Neuronal stem cell (in vitro differentiated cells): ENCODE measurements at regions not wholly inside any gene's neighbourhood (a gene's known extent, or its start where the extent isn't known, plus 50 kb on each side); places are given as distances from the start of the nearest gene placed in this dataset.

Experiments used
- DNase-seq: peaks from one replicate; pipeline ENCODE4 v3.0.0-alpha.2; 2013; ENCODE audit warnings: low spot score
- H2AFZ ChIP-seq: one replicate; pipeline ENCODE4 v1.6.1; 2013; ENCODE audit warnings: mild to moderate bottlenecking, low read length, inconsistent platforms
- H2AK5ac ChIP-seq: 2 replicates; pipeline ENCODE4 v1.6.1; 2013; ENCODE audit warnings: low read depth, mild to moderate bottlenecking, inconsistent platforms, low read length, moderate library complexity, mixed read lengths
- H2BK120ac ChIP-seq: 2 replicates; pipeline ENCODE4 v1.6.1; 2013; ENCODE audit warnings: low read depth, mild to moderate bottlenecking, inconsistent platforms, low read length, moderate library complexity, mixed read lengths
- H2BK12ac ChIP-seq: one replicate; pipeline ENCODE4 v1.6.1; 2013; ENCODE audit warnings: low read length, inconsistent platforms
- H2BK15ac ChIP-seq: 2 replicates; pipeline ENCODE4 v1.6.1; 2013; ENCODE audit warnings: mild to moderate bottlenecking, low read length, inconsistent platforms, mixed read lengths
- H2BK5ac ChIP-seq: one replicate; pipeline ENCODE4 v1.6.1; 2013; ENCODE audit warnings: inconsistent platforms, mild to moderate bottlenecking, low read length, moderate library complexity
- H3K14ac ChIP-seq: one replicate; pipeline ENCODE4 v1.6.1; 2013; ENCODE audit warnings: low read length, inconsistent platforms
- H3K18ac ChIP-seq: 2 replicates; pipeline ENCODE4 v1.6.1; 2013; ENCODE audit warnings: low read length, inconsistent platforms
- H3K23ac ChIP-seq: 2 replicates; pipeline ENCODE4 v1.6.1; 2013; ENCODE audit warnings: low read depth, mild to moderate bottlenecking, mixed read lengths, low read length, inconsistent platforms; ENCODE audit not compliant: poor library complexity
- H3K27ac ChIP-seq: replicated peaks from 3 replicates; pipeline ENCODE4 v1.5.1; 2013; ENCODE audit warnings: low read length, inconsistent platforms
- H3K27me3 ChIP-seq, 3 experiments: 2 replicates each; pipeline ENCODE4 v1.6.1; 2013; ENCODE audit warnings: low read length in 3 of 3, mild to moderate bottlenecking in 2 of 3, inconsistent platforms in 1 of 3, low read depth in 1 of 3, mixed read lengths in 1 of 3, moderate library complexity in 1 of 3; ENCODE audit not compliant: control insufficient read depth in 3 of 3, insufficient read depth in 3 of 3
- H3K36me3 ChIP-seq, 2 donors: replicated peaks in 1 of 2; 2 replicates each; pipeline ENCODE4 v1.6.1; 2013; ENCODE audit warnings: low read length in 2 of 2; ENCODE audit not compliant: control insufficient read depth in 2 of 2, insufficient read depth in 2 of 2
- H3K4ac ChIP-seq: 2 replicates; pipeline ENCODE4 v1.6.1; 2013; ENCODE audit warnings: inconsistent platforms, mild to moderate bottlenecking, low read length, moderate library complexity
- H3K4me1 ChIP-seq, 2 donors: 1 replicate in 1 of 2; 2 replicates in 1 of 2; pipeline ENCODE4 v1.6.1; 2013; ENCODE audit warnings: low read length in 2 of 2, low read depth in 1 of 2; ENCODE audit not compliant: control insufficient read depth in 2 of 2, insufficient read depth in 1 of 2
- H3K4me2 ChIP-seq: one replicate; pipeline ENCODE4 v1.6.1; 2013; ENCODE audit warnings: mild to moderate bottlenecking, low read length, inconsistent platforms; ENCODE audit not compliant: insufficient read depth, poor library complexity, severe bottlenecking
- H3K4me3 ChIP-seq, 2 donors: 2 replicates each; pipeline ENCODE4 v1.5.1; 2013; ENCODE audit warnings: low read length in 2 of 2, mild to moderate bottlenecking in 2 of 2, inconsistent platforms in 1 of 2, moderate library complexity in 1 of 2
- H3K79me1 ChIP-seq: one replicate; pipeline ENCODE4 v1.6.1; 2013; ENCODE audit warnings: low read depth, mild to moderate bottlenecking, inconsistent platforms, low read length, moderate library complexity
- H3K9ac ChIP-seq: one replicate; pipeline ENCODE4 v1.6.1; 2013; ENCODE audit warnings: mild to moderate bottlenecking, low read depth, low read length, inconsistent platforms; ENCODE audit not compliant: poor library complexity
- H3K9me3 ChIP-seq, 2 donors: replicated peaks in 1 of 2; 2 replicates each; pipeline versions ENCODE3 to v1.6.1; 2013; ENCODE audit warnings: low read length in 2 of 2, mild to moderate bottlenecking in 2 of 2, inconsistent platforms in 1 of 2, low read depth in 1 of 2, mixed read lengths in 1 of 2, moderate library complexity in 1 of 2; ENCODE audit not compliant: control insufficient read depth in 2 of 2, insufficient read depth in 1 of 2
- H4K8ac ChIP-seq: one replicate; pipeline ENCODE4 v1.6.1; 2013; ENCODE audit warnings: low read depth, mild to moderate bottlenecking, inconsistent platforms, low read length, moderate library complexity
- H4K91ac ChIP-seq: one replicate; pipeline ENCODE4 v1.6.1; 2013; ENCODE audit warnings: low read length, low read depth, mild to moderate bottlenecking, inconsistent platforms; ENCODE audit not compliant: poor library complexity
- WGBS, 2 donors: extraction: QIAGEN DNeasy Blood & Tissue Kit; methylation state at CpG; one replicate each; pipeline ENCODE4 v1.1.7; 2013; ENCODE audit warnings: missing lambda C conversion rate in 2 of 2, mixed read lengths in 1 of 2; ENCODE audit not compliant: insufficient read length in 2 of 2, insufficient replicate concordance in 1 of 2; ENCODE audit errors: extremely low coverage in 2 of 2; 5-methylcytosine and 5-hydroxymethylcytosine counted together

- Histone ChIP-seq H3K79me1 (no peaks in the 10 kb centered on the region), H3K4me3 (no peak overlapping the region), H3K9ac (no peak overlapping the region), H3K4me2 (no peak overlapping the region), H3K27me3 (no peaks in the 10 kb centered on the region), H2BK5ac (no peak overlapping the region), H2BK120ac (no peak overlapping the region), H2BK15ac (no peak overlapping the region), H3K27ac (no peak overlapping the region), H4K91ac (no peak overlapping the region), H2BK12ac (no peak overlapping the region), H2AK5ac (no peak overlapping the region), H3K9me3 (no peaks in the 10 kb centered on the region), H3K36me3 (no peaks in the 10 kb centered on the region), H4K8ac (no peak overlapping the region), H3K18ac (no peak overlapping the region), H3K4ac (no peak overlapping the region), H3K23ac (no peak overlapping the region), H3K4me1 (no peaks in the 10 kb centered on the region), H3K14ac (no peak overlapping the region), H2AFZ (no peak overlapping the region)
- no peak for DNase-seq
- WGBS, 2 donors = no CpG with 5 or more reads among the region's 3 CpGs
Observed at GRCh38 chr20:52420805-52421204, 229.2 kb upstream of the ZFP64 start.

DNA sequence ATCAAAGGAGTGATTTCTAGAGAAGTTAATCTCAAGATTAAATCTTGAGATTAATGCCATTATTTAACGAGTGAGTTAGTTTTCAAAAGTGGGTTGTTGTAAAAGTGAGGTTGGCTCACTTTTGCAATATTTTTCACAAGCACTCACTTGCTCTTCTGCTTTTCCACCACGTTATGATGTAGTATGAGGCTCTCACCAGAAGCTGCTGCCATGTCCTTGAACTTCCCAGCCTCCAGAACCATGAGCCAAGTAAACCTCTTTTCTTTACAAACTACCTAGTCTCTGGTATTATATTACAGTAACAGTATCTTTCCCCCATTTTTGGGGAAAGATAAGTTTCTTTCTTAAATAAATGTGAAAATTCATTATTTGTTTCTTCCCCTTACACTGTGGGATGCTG is 227.6 kb upstream of the ZFP64 start:
- Histone ChIP-seq H3K4me1 (no peaks in the 10 kb centered on the region), H2AFZ (no peak overlapping the region), H3K4me3 (no peak overlapping the region), H3K27me3 (no peaks in the 10 kb centered on the region), H3K18ac (no peak overlapping the region), H3K27ac (no peak overlapping the region), H3K23ac (no peak overlapping the region), H3K4ac (no peak overlapping the region), H3K14ac (no peak overlapping the region), H3K9me3 (no peaks in the 10 kb centered on the region), H3K4me2 (no peak overlapping the region), H4K8ac (no peak overlapping the region), H3K9ac (no peak overlapping the region), H2AK5ac (no peak overlapping the region), H2BK120ac (no peak overlapping the region), H4K91ac (no peak overlapping the region), H3K36me3 (no peaks in the 10 kb centered on the region), H2BK15ac (no peak overlapping the region), H2BK5ac (no peak overlapping the region), H2BK12ac (no peak overlapping the region), H3K79me1 (no peaks in the 10 kb centered on the region)
- no peak for DNase-seq
- WGBS, 2 donors = no CpG with 5 or more reads among the region's 2 CpGs

DNA sequence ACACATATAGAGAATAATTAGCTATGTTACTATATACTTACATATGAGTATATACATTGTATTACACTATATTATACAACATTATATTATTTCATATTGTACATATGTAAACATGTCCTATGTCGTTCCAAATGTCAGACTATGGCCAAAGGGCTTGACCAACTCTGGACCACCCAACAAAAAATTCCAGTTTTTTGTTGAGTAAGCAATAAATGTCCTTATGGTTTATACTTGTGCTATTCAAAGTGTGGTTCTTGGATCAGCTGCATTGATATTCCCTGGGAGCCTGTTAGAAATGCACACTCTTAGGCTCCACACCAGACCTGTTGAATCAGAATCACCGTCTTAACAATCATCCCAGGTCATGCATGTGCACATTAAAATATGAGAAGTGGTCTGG is 225.4 kb upstream of the ZFP64 start:
- H4K8ac ChIP-seq = no peak overlapping the region
- H3K23ac ChIP-seq = no peak overlapping the region
- no peak overlapping the region for H2AK5ac ChIP-seq
- H3K27me3 ChIP-seq = no peaks in the 10 kb centered on the region
- no peak overlapping the region for H3K9ac ChIP-seq
- no peaks in the 10 kb centered on the region for H3K79me1 ChIP-seq
- H3K4ac ChIP-seq = no peak overlapping the region
- H3K14ac ChIP-seq = no peak overlapping the region
- no peak overlapping the region for H2AFZ ChIP-seq
- H3K18ac ChIP-seq = no peak overlapping the region
- no peak overlapping the region for H2BK12ac ChIP-seq
- no peak overlapping the region for H4K91ac ChIP-seq
- WGBS, 2 donors = no CpG with 5 or more reads among the region's 2 CpGs
- H3K27ac ChIP-seq = no peak overlapping the region
- H3K9me3 ChIP-seq = no peaks in the 10 kb centered on the region
- H2BK15ac ChIP-seq = no peak overlapping the region
- no peak for DNase-seq
- H3K4me2 ChIP-seq = no peak overlapping the region
- no peak overlapping the region for H2BK5ac ChIP-seq
- H2BK120ac ChIP-seq = no peak overlapping the region
- no peak overlapping the region for H3K4me3 ChIP-seq
- H3K36me3 ChIP-seq = no peaks in the 10 kb centered on the region
- no peaks in the 10 kb centered on the region for H3K4me1 ChIP-seq

GRCh38 chr20:52411611-52412010 is 220.0 kb upstream of the ZFP64 start:
- no peak overlapping the region for H3K9ac ChIP-seq
- H3K4me1 ChIP-seq = peaks cover 4 to 6% of the 10 kb centered on the region in 2 donors
- no peak overlapping the region for H3K14ac ChIP-seq
- H3K9me3 ChIP-seq = no peaks in the 10 kb centered on the region
- no peak overlapping the region for H3K27ac ChIP-seq
- no peak overlapping the region for H2BK120ac ChIP-seq
- H2AK5ac ChIP-seq = no peak overlapping the region
- no peak overlapping the region for H4K8ac ChIP-seq
- H3K4me2 ChIP-seq = no peak overlapping the region
- H3K4ac ChIP-seq = no peak overlapping the region
- H2BK12ac ChIP-seq = no peak overlapping the region
- H3K4me3 ChIP-seq = no peak overlapping the region
- no peak overlapping the region for H3K23ac ChIP-seq
- WGBS, 2 donors = no CpG with 5 or more reads among the region's 1 CpG
- H3K27me3 ChIP-seq = no peaks in the 10 kb centered on the region
- no peaks in the 10 kb centered on the region for H3K36me3 ChIP-seq
- H2BK15ac ChIP-seq = no peak overlapping the region
- DNase-seq = no peak
- H2BK5ac ChIP-seq = no peak overlapping the region
- H3K18ac ChIP-seq = no peak overlapping the region
- H2AFZ ChIP-seq = no peak overlapping the region
- H3K79me1 ChIP-seq = no peaks in the 10 kb centered on the region
- no peak overlapping the region for H4K91ac ChIP-seq
